GM12878 (cell line): ENCODE measurements at regions not wholly inside any gene's neighbourhood (a gene's known extent, or its start where the extent isn't known, plus 50 kb on each side); places are given as distances from the start of the nearest gene placed in this dataset.

ENCODE experiments used
- ATAC-seq: fragments of 200-7000 bp; cut with Tn5 transposase; 3 replicates; pipeline ENCODE4 v1.9.1; 2020; ENCODE audit warnings: mild to moderate bottlenecking, moderate library complexity
- BruUV-seq: library from RNA; stranded (reverse); fragments of 400-500 nt; replicated peaks from 2 replicates; lab custom pipeline; 2021; lab: Mats Ljungman, UMichigan
- CTCF ChIA-PET: fragments of 300-600 bp; sonication (Branson Sonifier 250); formaldehyde crosslinking; extraction: SDS; loops from one replicate; lab custom pipeline; 2021; ENCODE audit warnings: inconsistent platforms; lab: Yijun Ruan, JAX
- POLR2A ChIA-PET: fragments of 350-600 bp; formaldehyde crosslinking; extraction: SDS; loops from one replicate; lab custom pipeline; 2021; ENCODE audit warnings: inconsistent platforms; lab: Charles Lee
- RAD21 ChIA-PET: fragments of 300-600 bp; sonication (Branson Sonifier 250); formaldehyde crosslinking; loops from one replicate; lab custom pipeline; 2023; ENCODE audit warnings: antibody characterized with exemption; ENCODE audit not compliant: unreplicated experiment; lab: Charles Lee
- SMC1A ChIA-PET: fragments of 300-600 bp; sonication (Branson Sonifier 250); formaldehyde crosslinking; loops from one replicate; lab custom pipeline; 2023; ENCODE audit not compliant: unreplicated experiment, uncharacterized antibody; lab: Charles Lee
- DNase-seq: peaks from one replicate; pipeline ENCODE4 v3.0.0-alpha.2; 2011; ENCODE audit warnings: low read depth, low spot score
- FAIRE-seq: peaks from 3 replicates; lab custom pipeline; 2011; peaks lifted over from hg19 to GRCh38; lab: Jason Lieb, UNC
- H2AFZ ChIP-seq: 2 replicates; pipeline ENCODE4 v1.6.0; 2011; ENCODE audit warnings: low read depth, low read length, control low read depth; ENCODE audit not compliant: control insufficient read depth
- H3K27ac ChIP-seq: 2 replicates; pipeline ENCODE4 v1.5.1; 2011; ENCODE audit warnings: control low read depth; ENCODE audit not compliant: control insufficient read depth, insufficient read depth
- H3K27me3 ChIP-seq, 2 experiments: replicated peaks in 1 of 2; 2 replicates each; pipeline versions ENCODE4 v1.6.0 to v1.6.1; 2011; ENCODE audit warnings: low read length in 1 of 2; ENCODE audit not compliant: control insufficient read depth in 2 of 2, insufficient read depth in 2 of 2
- H3K36me3 ChIP-seq, 2 experiments: 2 replicates each; pipeline ENCODE4 v1.5.1; 2011; ENCODE audit warnings: low read length in 1 of 2; ENCODE audit not compliant: control insufficient read depth in 2 of 2, insufficient read depth in 2 of 2
- H3K4me1 ChIP-seq: 2 replicates; pipeline ENCODE4 v1.6.1; 2011; ENCODE audit warnings: mild to moderate bottlenecking, low read length, moderate library complexity, mixed read lengths; ENCODE audit not compliant: control insufficient read depth, insufficient read depth
- H3K4me2 ChIP-seq: 2 replicates; pipeline ENCODE4 v1.6.0; 2011; ENCODE audit warnings: control low read depth; ENCODE audit not compliant: control insufficient read depth, insufficient read depth
- H3K4me3 ChIP-seq: fragments of 200-600 bp; sonication (generic); 2 replicates; pipeline ENCODE4 v1.5.1; 2016
- H3K79me2 ChIP-seq: 2 replicates; pipeline ENCODE4 v1.6.0; 2011; ENCODE audit warnings: low read length; ENCODE audit not compliant: control insufficient read depth, insufficient read depth
- H3K9ac ChIP-seq: 2 replicates; pipeline ENCODE4 v1.8.0; 2011; ENCODE audit warnings: low read length, control low read depth, mixed read lengths; ENCODE audit not compliant: control insufficient read depth, insufficient read depth
- H3K9me3 ChIP-seq: replicated peaks from 3 replicates; pipeline ENCODE4 v1.5.1; 2011; ENCODE audit warnings: mild to moderate bottlenecking, low read length; ENCODE audit not compliant: control insufficient read depth, insufficient read depth
- H4K20me1 ChIP-seq: 2 replicates; pipeline ENCODE4 v1.6.0; 2011; ENCODE audit not compliant: control insufficient read depth, insufficient read depth
- BMI1 ChIP-seq: fragments of 450-650 bp; IDR thresholded peaks from 2 replicates; pipeline ENCODE4 v1.6.1; 2016; ENCODE audit warnings: mild to moderate bottlenecking, moderate library complexity, borderline replicate concordance
- CHD1 ChIP-seq: IDR thresholded peaks from 2 replicates; pipeline ENCODE4 v1.6.1; 2012; ENCODE audit warnings: low read depth, low read length, improper control_type of control experiment
- EED ChIP-seq: sonication (generic); IDR thresholded peaks from 2 replicates; pipeline ENCODE4 v1.6.1; 2016; ENCODE audit warnings: antibody characterized with exemption, low read depth
- HDGF ChIP-seq: fragments of 450-650 bp; IDR thresholded peaks from 2 replicates; pipeline ENCODE4 v1.6.1; 2016; ENCODE audit warnings: antibody characterized with exemption
- KDM1A ChIP-seq: fragments of 200-600 bp; sonication (generic); IDR thresholded peaks from 2 replicates; pipeline ENCODE4 v1.6.1; 2016; ENCODE audit warnings: borderline replicate concordance
- NFIC ChIP-seq: IDR thresholded peaks from 2 replicates; pipeline ENCODE4 v1.6.1; 2012; ENCODE audit warnings: low read depth, mild to moderate bottlenecking, inconsistent platforms, low read length, moderate library complexity
- NFXL1 ChIP-seq: fragments of 450-650 bp; IDR thresholded peaks from 2 replicates; pipeline ENCODE4 v1.6.1; 2017; ENCODE audit warnings: antibody characterized with exemption, mild to moderate bottlenecking, borderline replicate concordance
- POLR2AphosphoS5 ChIP-seq: IDR thresholded peaks from 2 replicates; pipeline ENCODE4 v1.6.1; 2011; ENCODE audit warnings: mild to moderate bottlenecking, low read length, inconsistent platforms
- SMC3 ChIP-seq: IDR thresholded peaks from 2 replicates; pipeline ENCODE4 v1.6.1; 2011; ENCODE audit warnings: low read length, improper control_type of control experiment, borderline replicate concordance
- ZNF207 ChIP-seq: fragments of 450-650 bp; IDR thresholded peaks from 2 replicates; pipeline ENCODE4 v1.6.1; 2014; ENCODE audit warnings: antibody characterized with exemption, mild to moderate bottlenecking, borderline replicate concordance
- ZNF217 ChIP-seq: fragments of 450-650 bp; IDR thresholded peaks from 2 replicates; pipeline ENCODE4 v1.6.1; 2017; ENCODE audit warnings: antibody characterized with exemption, mild to moderate bottlenecking
- in situ Hi-C: fragments of 300-500 bp; cut with MboI; formaldehyde crosslinking; loops from 9 replicates; pipeline ENCODE4 v1.14.3; 2018; ENCODE audit warnings: mixed read lengths
- intact Hi-C: fragments of 100-400 bp; cut with micrococcal nuclease; formaldehyde crosslinking; loops from one replicate; pipeline ENCODE4 v1.14.2; 2022; ENCODE audit not compliant: unreplicated experiment
- TF ChIP-seq, protein P1 (sequence below): fragments of 450-650 bp; IDR thresholded peaks from 2 replicates; pipeline ENCODE4 v1.6.1; 2016; ENCODE audit warnings: mild to moderate bottlenecking
- TF ChIP-seq, protein P2 (sequence below): fragments of 450-650 bp; IDR thresholded peaks from 2 replicates; pipeline ENCODE4 v1.6.1; 2017; ENCODE audit warnings: borderline replicate concordance
- TF ChIP-seq, protein P3 (sequence below): fragments of 450-650 bp; formaldehyde crosslinking; IDR thresholded peaks from 2 replicates; pipeline ENCODE4 v1.4.0; 2022; ENCODE audit warnings: mild to moderate bottlenecking, moderate library complexity

DNA sequence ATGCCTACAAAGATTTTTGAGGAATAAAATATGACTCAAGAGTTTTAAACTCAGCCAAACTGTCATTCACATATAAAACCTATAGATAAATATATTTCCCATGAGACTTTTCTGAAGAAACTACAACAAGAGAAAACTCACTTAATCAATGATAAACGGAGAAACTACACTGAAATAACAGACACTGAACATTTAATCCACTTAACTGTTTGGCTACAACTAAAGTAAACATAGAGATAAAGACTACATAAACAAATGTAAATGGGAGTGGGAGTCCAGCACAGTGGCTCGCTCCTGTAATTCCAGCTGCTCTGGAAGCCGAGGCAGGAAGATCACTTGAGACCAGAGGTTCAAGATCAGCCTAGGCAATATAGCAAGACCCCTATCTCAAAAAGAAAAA, 79.2 kb downstream of the MEX3B start (continued):
- TF ChIP-seq, protein P1, sequence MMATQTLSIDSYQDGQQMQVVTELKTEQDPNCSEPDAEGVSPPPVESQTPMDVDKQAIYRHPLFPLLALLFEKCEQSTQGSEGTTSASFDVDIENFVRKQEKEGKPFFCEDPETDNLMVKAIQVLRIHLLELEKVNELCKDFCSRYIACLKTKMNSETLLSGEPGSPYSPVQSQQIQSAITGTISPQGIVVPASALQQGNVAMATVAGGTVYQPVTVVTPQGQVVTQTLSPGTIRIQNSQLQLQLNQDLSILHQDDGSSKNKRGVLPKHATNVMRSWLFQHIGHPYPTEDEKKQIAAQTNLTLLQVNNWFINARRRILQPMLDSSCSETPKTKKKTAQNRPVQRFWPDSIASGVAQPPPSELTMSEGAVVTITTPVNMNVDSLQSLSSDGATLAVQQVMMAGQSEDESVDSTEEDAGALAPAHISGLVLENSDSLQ, result no peak
- no peak for TF ChIP-seq SMC3
- no peak for TF ChIP-seq POLR2AphosphoS5
- no peak for TF ChIP-seq KDM1A
- no peak for TF ChIP-seq ZNF207
- TF ChIP-seq NFXL1, result no peak
- no peak for TF ChIP-seq CHD1
- no peak for TF ChIP-seq ZNF217
- no peak for TF ChIP-seq EED
- TF ChIP-seq, all 136 proteins: peak for 0

DNA sequence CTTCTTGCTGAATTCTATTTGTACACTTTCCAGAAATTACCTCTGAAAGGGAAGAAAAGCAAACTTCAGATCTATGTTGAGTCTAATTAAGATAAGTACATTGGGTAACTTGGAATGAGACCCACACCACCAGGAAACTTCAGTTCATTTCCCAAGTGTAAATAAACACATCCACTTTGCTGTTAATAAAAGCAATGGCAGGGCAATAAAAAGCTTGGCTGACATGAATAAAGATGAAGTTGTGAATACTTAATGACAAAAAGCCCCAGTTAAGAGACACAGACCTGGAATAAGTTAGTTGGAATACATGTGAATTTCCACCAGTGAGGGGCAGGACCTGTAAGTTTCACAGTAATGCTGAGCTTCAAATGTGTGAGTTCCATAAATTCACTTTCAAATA, 83.3 kb downstream of the MEX3B start:
- TF ChIP-seq BMI1 (no peak), HDGF (no peak), NFIC (no peak), SMC3 (no peak)
- TF ChIP-seq, protein P2, sequence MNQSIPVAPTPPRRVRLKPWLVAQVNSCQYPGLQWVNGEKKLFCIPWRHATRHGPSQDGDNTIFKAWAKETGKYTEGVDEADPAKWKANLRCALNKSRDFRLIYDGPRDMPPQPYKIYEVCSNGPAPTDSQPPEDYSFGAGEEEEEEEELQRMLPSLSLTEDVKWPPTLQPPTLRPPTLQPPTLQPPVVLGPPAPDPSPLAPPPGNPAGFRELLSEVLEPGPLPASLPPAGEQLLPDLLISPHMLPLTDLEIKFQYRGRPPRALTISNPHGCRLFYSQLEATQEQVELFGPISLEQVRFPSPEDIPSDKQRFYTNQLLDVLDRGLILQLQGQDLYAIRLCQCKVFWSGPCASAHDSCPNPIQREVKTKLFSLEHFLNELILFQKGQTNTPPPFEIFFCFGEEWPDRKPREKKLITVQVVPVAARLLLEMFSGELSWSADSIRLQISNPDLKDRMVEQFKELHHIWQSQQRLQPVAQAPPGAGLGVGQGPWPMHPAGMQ, result no peak
- TF ChIP-seq, protein P3, sequence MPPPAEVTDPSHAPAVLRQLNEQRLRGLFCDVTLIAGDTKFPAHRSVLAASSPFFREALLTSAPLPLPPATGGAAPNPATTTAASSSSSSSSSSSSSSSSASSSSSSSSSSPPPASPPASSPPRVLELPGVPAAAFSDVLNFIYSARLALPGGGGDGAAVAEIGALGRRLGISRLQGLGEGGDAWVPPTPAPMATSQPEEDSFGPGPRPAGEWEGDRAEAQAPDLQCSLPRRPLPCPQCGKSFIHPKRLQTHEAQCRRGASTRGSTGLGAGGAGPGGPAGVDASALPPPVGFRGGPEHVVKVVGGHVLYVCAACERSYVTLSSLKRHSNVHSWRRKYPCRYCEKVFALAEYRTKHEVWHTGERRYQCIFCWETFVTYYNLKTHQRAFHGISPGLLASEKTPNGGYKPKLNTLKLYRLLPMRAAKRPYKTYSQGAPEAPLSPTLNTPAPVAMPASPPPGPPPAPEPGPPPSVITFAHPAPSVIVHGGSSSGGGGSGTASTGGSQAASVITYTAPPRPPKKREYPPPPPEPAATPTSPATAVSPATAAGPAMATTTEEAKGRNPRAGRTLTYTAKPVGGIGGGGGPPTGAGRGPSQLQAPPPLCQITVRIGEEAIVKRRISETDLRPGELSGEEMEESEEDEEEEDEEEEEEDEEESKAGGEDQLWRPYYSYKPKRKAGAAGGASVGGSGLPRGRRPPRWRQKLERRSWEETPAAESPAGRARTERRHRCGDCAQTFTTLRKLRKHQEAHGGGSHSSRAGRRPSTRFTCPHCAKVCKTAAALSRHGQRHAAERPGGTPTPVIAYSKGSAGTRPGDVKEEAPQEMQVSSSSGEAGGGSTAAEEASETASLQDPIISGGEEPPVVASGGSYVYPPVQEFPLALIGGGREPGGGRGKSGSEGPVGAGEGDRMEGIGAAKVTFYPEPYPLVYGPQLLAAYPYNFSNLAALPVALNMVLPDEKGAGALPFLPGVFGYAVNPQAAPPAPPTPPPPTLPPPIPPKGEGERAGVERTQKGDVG, result no peak
- TF ChIP-seq, all 136 proteins: peak for 0
- no peaks in the 10 kb centered on the region for H3K36me3 ChIP-seq
- no peak overlapping the region for H2AFZ ChIP-seq
- DNase-seq (no peak), ATAC-seq (no peak), FAIRE-seq (no peak)
- ChIA-PET POLR2A (no interaction called here), RAD21 (no interaction called here), SMC1A (no interaction called here), CTCF (no interaction called here)
- H3K9ac ChIP-seq, result no peak overlapping the region
- H3K27me3 ChIP-seq, result no peaks in the 10 kb centered on the region
- no peaks in the 10 kb centered on the region for H4K20me1 ChIP-seq
- no peaks in the 10 kb centered on the region for H3K79me2 ChIP-seq
- no peak overlapping the region for H3K27ac ChIP-seq
- no peaks in the 10 kb centered on the region; the same call in 2 of the 3 replicates for H3K9me3 ChIP-seq
- in situ Hi-C loops, result no loop called here
- intact Hi-C loops, result no loop called here
- no TSS peak for BruUV-seq
- H3K4me2 ChIP-seq, result no peak overlapping the region
- no peaks in the 10 kb centered on the region for H3K4me1 ChIP-seq
- no peak overlapping the region for H3K4me3 ChIP-seq
